ENCODE measurements at regions not wholly inside any gene's neighbourhood (a gene's known extent, or its start where the extent isn't known, plus 50 kb on each side); places are given as distances from the start of the nearest gene placed in this dataset.

- no peak for DNase-seq
Measured at GRCh38 chr1:5312862-5313261, 658.5 kb downstream of the AJAP1 start.

- DNase-seq: no peak
Measured at GRCh38 chr1:5312293-5312674, 657.9 kb downstream of the AJAP1 start.

- DNase-seq: no peak
Measured at GRCh38 chr1:5311634-5312292, 657.4 kb downstream of the AJAP1 start.

GRCh38 chr1:5311147-5311546 is 656.7 kb downstream of the AJAP1 start:
- DNase-seq: no peak

GRCh38 chr1:5308249-5308648 is 653.8 kb downstream of the AJAP1 start:
- no peak for DNase-seq

- DNase-seq: no peak
Measured at GRCh38 chr1:5304702-5305101, 650.3 kb downstream of the AJAP1 start.

- no peak for DNase-seq
Measured at GRCh38 chr1:5298376-5298775, 644.0 kb downstream of the AJAP1 start.

- DNase-seq: no peak
Measured at GRCh38 chr1:5297886-5298239, 643.5 kb downstream of the AJAP1 start.

GRCh38 chr1:5297180-5297885 is 642.9 kb downstream of the AJAP1 start:
- DNase-seq: no peak

- no peak for DNase-seq
Measured at GRCh38 chr1:5296557-5297179, 642.3 kb downstream of the AJAP1 start.

- DNase-seq: no peak
Measured at GRCh38 chr1:5296095-5296494, 641.7 kb downstream of the AJAP1 start.

GRCh38 chr1:5291889-5292288 is 637.5 kb downstream of the AJAP1 start:
- no peak for DNase-seq

- no peak for DNase-seq
Measured at GRCh38 chr1:5287178-5288150, 633.1 kb downstream of the AJAP1 start.

GRCh38 chr1:5286244-5286643 is 631.8 kb downstream of the AJAP1 start:
- no peak for DNase-seq

- DNase-seq: no peak
Measured at GRCh38 chr1:5274527-5274926, 620.1 kb downstream of the AJAP1 start.

GRCh38 chr1:5273280-5274003 is 619.0 kb downstream of the AJAP1 start:
- DNase-seq: no peak

- no peak for DNase-seq
Measured at GRCh38 chr1:5272325-5272724, 617.9 kb downstream of the AJAP1 start.

- DNase-seq: no peak
Measured at GRCh38 chr1:5271264-5271663, 616.9 kb downstream of the AJAP1 start.

GRCh38 chr1:5269901-5270300 is 615.5 kb downstream of the AJAP1 start:
- no peak for DNase-seq

GRCh38 chr1:5267603-5268235 is 613.3 kb downstream of the AJAP1 start:
- DNase-seq: no peak

- no peak for DNase-seq
Measured at GRCh38 chr1:5265438-5266075, 611.1 kb downstream of the AJAP1 start.

Measured in activated CD4-positive, alpha-beta T cell treated with anti-CD3 and anti-CD28 coated beads, Interleukin-2, amount 50 U/mL, for 4 hours (primary cell).